ENCODE measurements at regions not wholly inside any gene's neighbourhood (a gene's known extent, or its start where the extent isn't known, plus 50 kb on each side); places are given as distances from the start of the nearest gene placed in this dataset.
"Not testable (repeated sequence)": the region's sequence is repeated elsewhere in the genome, so short reads cannot be mapped to it uniquely, and the experiment has no call there.

DNA sequence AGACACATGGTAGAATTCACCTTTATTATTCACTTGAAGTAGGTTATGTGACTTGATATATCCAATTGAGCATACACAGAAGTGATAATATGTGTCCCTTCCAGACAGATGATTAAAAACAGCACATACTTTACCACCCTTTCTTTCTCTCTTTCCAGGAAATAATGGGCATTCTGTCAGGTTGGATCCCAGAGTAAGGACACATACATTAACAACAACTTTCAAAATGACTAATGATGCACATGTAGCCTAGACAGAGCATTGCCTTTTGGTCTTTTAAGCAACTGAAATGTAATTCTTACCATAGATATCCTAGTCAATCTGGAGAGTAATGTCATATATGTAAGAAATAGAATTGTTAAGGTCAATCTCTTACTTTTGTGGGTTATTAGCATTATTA, 1748.7 kb downstream of the EFNA5 start:
- no peak for DNase-seq (ENCODE audit: low read depth)

DNA sequence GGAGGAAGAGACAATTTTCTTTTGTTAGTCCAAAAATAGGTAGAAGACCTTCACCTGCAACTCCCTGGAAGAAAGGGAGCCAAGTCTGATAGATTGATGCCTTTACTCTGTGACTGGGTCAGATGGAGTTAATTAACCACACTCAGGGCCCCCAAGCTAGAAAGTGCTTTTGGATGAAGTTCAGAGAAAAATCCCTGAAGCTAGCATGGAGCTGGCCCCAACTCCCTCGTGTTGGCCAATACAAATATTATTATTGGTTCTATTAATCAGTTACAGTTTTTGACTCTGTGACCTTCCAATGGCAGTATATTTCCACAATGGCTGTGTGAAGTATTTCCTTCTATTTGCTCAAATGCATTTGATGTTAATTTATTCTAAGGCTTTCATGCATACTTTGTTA, 1753.5 kb downstream of the EFNA5 start:
- DNase-seq (ENCODE audit: low read depth): no peak

DNA sequence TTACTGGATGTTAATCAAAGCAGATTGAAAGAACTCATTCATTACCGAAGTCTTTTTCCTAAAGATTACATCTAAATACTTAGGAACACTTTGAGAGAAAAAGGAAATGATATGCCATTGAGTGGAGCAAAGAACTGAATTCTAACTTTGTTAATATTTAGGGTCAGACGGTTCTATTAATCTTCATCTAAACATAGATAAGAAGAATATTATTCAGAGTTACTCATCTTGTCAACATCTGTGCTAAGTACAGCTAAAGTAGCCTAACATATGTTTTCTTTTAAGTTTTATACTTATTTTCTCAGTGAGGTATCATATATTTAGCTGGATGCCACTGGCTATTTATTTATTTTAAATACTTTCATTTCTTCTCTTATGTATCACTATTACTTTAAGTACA, 1763.7 kb downstream of the EFNA5 start:
- no peak for DNase-seq (ENCODE audit: low read depth)

DNA sequence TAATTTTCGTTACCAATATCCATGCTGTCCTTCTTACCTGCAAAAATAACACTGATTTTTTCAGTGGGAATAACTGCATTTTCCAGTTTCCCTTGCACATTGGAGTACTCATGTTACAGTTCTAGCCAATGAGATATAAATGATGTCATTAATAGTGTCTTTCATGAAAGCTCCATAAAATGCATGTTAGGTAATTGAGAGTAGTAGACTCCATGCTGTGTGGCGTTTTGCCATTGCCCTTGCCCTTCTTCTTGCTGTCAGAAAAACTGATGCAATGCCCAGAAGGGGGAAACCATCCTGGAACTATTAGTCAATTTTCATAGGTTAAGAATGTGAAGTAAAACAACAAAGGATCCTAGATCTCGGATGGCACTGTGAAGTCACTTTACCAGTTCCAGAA, 1765.3 kb downstream of the EFNA5 start:
- no peak for DNase-seq (ENCODE audit: low read depth)

DNA sequence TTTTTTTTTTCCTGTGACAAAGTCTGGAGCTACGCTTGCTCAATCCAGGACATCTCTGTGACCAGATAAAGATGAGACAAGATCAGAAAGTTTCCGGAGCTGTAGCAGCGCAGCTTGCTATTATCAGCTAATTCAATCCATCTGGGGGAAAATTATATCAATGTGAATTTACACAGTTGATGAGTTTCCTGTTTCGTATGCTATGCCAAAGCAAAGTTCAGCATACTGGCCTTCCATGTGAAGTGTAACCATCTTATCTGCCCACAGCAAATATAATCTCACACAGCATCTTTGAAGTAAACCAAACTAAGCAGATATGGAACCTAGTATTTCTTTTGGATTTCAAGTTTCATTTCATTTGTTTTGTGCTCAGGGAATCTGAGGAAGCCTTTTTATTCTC, 1767.7 kb downstream of the EFNA5 start:
- no peak for DNase-seq (ENCODE audit: low read depth)

DNA sequence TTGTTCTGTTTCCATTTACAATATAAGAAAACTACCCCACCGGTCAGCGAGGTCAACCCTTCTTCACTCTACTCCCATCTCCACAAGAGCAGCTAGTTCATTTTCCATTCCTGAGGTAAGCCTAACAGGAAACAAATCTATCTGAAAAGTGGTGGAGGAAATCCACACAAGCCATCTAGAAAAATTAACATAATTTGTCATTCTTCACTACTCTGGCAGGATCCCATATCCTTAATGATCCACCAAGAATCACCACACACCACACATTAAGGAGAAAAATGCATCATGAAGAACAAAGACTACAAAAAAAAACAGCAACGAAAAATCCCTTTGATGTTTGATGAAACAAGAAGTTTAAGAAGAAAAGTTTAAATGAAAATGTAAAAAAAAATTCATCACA, 1771.0 kb downstream of the EFNA5 start:
- DNase-seq (ENCODE audit: low read depth): no peak

DNA sequence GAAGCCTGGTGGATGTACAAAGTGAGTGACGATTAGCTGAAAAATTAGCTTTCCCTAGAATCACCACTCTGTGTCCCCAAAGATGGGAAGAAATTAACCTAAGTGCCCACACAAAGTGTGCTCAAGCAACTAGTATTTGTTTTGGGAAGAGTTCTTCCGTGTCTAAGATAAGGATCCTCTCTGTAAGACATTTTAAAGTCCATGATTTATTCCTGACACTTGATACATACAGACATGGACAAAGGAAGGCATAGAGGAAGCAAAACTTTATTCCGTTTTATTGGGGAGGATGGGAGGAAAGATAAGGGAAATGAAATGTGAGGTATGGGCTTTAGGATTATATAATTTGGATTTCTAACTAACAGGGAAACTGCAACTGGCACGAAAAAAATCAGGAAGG, 1772.6 kb downstream of the EFNA5 start:
- DNase-seq (ENCODE audit: low read depth): no peak

DNA sequence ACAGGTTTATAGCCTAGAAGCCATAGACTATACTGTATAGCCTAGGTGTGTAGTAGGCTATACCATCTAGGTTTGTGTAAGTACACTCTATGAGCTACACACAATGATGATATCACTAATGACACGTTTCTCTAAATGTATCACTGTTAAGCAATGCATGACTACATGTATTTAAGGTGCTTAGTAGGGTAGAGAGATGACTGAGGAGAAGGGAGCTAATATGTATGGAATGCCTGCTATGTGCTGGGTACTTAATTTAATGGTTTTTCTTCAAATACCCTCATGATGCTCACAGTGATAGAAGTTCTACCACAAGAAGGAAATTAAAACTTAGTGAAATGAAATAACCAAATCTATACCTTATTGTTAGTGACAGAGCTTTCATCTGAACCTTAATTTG, 1785.5 kb downstream of the EFNA5 start:
- DNase-seq (ENCODE audit: low read depth): no peak

DNA sequence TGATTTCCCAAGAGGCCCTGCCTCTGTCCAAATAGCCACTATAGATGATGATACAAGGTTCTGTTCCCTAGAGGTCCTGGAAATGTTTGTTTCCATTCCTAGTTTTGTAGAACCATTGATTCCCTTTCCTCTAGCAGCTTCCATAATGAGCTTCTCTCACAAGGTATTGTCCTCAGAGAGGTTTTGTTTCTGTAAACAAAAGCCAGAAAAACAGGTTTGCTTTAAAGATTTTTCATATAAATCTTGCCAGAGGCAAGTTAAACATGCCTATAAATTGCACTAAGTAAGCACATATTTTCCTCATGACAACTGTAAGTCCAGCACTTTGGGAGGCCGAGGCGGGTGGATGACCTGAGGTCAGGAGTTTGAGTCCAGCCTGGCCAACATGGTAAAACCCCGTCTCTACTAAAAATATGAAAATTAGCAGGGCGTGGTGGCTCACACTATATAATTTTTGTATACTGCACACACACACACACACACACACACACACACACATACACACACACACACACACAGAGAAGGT, 1787.7 kb downstream of the EFNA5 start:
- no peak for DNase-seq (ENCODE audit: low read depth)

DNA sequence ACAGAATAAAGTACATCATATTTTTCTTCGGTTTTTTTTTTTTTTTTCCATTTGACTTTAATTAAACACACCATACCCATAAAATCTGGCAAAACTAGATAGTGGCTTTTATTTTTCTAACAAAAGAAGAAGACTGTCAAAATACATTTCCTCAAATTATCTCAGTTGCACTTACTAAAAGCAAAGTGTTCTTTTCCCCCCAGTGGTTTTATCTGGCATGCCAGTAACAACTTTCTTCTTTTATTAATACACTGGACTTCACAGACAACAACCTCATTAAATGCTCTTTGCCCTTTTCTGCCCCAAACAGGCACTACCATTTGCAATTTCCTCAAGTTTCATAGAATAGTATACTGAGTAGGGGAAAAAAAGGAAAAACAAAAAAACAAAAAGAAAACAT, 1792.3 kb downstream of the EFNA5 start:
- no peak for DNase-seq (ENCODE audit: low read depth)

DNA sequence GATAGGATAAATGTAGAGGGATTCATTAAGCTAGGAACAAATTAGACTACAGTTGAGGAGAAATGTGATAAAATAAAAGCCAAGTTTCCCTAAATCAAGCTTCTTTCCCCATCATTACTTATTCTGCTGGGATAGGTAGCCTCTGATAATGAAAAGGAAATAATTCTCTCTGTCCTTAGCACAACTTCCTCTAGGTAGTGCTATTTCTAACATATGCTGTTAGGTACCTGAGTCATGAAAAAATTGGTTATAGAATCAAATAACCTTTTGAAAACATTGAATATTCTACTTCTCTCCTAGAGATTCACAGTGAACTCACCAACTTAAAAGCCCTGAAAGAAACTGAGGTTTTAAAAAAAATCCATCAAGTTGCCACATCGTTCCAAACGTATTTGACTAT, 1793.1 kb downstream of the EFNA5 start:
- no peak for DNase-seq (ENCODE audit: low read depth)

DNA sequence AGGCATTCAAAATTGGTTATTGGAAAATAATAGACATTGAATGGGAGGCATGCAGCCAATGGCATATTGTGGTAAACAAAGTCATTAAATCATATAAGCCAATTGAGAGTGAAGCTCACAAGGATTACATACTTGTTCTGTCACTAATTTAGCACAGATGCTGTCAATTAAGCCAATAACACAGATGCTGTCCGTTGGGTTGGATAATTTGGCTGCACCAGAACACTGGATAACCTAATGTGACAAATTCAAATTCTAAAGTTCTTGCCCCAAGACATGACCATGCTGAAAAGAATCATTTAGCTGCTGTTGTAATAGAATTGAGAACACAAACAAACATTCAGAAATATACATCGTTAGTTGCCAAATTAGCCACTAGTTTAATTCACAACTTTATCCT, 1796.4 kb downstream of the EFNA5 start:
- no peak for DNase-seq (ENCODE audit: low read depth)

DNA sequence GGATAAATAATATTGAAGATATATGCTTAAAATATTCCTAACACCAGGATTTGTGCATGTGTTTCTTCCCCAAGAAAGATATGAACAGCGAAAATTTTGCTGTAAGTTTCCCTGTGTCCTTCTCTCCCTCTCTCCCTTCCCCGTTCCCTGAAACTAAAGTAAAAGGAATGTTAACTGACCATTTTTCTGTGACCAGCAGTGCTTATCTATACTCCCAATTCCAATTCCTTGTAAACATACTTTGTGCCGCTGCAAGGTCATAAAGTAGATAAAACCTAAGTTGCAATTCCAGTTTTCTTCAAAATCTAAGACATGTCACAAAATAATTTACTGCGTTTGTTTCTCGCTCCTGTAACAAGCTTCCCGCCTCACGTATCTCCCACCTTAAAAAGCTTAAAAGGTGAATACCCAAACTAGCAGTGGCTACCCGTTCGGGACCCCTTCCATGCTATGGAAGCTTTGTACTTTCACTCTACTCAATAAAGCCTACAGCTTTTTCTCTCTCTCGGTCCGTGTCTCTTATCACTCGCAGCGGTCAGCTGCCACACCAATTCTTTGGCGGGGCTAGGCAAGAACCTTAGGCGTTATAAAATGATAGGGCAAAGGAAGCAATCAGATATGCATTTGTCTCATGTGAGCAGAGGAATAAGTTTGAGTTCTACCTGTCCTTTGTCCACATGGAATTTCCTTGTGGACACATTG, 1798.0 kb downstream of the EFNA5 start:
- no peak for DNase-seq (ENCODE audit: low read depth)

DNA sequence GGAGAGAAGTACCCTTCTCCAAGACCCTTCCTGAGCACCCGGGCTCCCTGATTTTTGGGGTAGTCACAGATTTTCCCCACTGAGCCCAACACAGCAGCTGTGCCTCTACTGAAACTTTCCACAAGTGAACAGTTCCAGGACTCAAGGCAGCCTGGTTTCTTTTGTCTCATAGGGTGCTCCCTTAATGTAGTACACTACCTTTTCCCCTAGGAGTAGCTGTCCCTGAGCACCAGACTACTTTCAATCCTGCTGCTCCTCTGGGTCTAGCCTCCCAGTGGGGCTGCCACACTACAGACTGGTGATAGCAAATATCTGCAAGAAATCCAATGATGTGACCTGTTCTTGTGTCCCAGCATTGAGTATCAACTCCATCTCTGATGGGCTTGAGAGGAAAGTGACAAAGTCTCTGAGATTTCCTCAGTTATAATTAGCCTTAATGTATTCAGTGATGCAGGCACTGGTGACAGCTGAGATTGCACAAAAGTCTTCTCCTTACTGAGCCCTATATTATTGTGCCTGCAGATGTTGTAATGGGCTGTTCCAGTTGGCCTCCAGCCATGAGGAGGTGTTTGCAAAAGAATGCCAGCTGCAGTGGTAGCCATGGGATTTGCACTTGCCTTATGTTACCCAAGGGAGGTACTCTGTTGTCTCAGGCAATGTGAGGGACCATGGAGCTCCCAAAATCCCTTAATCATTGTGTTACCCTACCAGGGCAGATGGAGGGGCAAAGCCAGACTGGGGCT, 1802.5 kb downstream of the EFNA5 start:
- DNase-seq (ENCODE audit: low read depth): no peak

DNA sequence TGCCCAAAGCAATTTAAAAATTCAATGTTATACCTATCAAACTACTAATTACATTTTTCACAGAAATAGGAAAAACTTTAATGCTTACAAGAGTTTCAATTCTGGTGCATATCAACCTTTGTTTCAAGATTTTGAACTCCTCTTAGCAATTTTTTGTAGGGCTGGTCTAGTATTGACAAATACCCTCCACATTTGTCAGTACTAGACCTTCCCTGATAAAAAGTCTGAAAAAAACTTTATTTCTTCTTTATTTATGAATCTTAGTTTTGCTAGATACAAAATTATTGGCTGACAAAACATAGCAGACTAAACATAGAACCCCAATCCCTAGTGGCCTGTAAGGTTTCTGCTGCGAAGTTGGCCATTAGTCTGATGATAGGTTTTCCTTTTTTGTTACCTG, 1804.9 kb downstream of the EFNA5 start:
- DNase-seq (ENCODE audit: low read depth): no peak

DNA sequence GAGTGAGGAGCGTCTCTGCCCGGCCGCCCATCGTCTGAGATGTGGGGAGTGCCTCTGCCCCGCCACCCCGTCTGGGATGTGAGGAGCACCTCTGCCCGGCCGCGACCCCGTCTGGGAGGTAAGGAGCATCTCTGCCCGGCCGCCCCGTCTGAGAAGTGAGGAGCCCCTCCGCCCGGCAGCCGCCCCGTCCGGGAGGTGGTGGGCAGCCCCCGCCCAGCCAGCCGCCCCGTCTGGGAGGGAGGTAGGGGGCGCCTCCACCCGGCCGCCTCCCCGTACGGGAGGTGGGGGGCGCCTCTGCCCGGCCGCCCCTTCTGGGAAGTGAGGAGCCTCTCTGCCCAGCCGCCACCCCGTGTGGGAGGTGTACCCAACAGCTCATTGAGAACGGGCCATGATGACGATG, 1811.4 kb downstream of the EFNA5 start:
- DNase-seq (ENCODE audit: low read depth): not testable (repeated sequence)

DNA sequence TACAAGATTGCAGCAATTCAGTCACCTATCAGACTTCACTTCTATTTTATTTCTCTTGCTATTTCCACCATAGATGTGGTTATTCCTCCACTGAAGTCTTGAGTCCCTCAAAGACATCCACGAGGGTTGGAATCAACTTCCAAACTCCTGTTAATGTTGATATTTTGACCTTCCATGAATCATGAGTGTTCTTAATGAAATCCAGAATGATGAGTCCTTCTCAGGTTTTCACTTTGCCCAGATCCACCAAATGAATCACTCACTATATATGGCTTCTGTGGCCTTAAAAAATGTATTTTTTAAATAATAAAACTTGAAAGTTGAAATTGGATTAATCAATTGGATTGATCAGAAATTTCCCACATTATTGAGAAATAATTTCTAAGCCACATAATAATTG, 1821.0 kb downstream of the EFNA5 start:
- no peak for DNase-seq (ENCODE audit: low read depth)

DNA sequence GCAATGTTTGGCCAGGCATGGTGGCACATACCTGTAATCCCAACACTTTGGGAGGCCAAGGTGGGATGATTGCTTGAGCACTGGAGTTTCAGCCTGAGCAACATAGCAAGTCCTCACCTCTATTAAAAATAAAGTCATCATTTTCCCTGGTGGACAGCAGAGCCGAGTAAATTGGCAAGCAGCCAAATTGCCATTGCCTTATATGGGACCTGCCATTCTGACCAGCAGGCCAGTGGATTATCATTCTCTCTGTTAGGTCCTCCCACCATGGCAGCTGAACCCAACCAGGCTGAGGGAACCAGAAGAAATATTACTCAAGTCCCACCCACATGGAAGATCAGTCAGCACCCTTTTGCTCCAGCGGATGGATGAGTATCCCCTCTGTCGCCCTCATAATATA, 1829.9 kb downstream of the EFNA5 start:
- no peak for DNase-seq (ENCODE audit: low read depth)

DNA sequence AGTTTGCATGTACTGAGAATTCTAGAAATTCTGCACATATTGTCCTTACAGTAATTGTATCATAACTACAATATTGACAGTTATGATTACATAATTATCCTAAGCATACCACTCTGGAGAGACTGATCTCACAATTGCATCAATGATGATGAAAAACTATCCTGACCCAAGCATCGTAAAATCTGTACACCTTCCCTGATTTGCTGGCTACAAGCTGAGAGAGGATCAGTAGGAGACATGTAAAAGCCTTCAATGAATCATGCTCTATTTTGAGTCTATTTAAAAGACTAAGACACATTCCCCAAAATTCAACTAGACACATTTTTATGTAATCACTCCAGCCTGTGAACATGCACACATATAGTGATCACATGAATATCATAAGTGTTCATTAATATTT, 1833.8 kb downstream of the EFNA5 start:
- DNase-seq (ENCODE audit: low read depth): peak; percentile 24

DNA sequence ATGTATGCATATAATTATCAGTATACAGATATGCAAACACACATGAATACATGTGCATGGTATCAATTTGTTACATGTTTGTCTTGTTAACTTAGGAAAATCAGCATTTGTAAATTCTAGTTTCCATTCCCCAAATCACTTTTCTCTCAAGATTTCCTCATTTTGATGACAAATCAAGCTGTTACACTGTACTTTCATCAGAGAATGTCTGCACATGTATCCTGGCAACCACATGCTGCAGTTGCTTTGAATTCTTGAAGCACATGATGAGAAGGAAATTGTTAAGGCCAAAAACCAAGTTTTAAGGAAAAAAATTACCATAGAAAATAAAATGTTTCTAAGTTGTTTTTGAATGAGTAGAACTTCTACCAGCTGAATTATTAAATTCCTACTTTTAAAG, 1834.5 kb downstream of the EFNA5 start:
- DNase-seq (ENCODE audit: low read depth): peak; percentile 87

DNA sequence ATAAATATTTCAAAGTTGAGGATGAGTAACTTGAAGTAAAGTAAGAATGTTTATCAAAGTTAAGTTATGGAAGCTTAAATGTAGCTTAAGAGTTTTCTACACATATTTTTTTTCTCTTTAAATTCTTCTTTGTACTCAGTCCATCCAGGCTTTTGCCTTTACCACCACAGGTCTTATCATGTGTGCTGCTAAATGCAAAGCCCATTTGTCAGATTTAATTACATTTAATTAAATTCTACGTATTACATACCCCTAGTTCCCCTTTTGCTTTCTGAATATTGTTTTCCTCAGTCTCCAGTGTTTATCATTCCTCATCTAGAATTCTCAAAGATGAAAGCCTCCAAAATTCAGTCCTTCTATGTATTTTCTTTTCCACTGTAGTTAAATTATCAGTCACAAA, 1841.9 kb downstream of the EFNA5 start:
- no peak for DNase-seq (ENCODE audit: low read depth)

DNA sequence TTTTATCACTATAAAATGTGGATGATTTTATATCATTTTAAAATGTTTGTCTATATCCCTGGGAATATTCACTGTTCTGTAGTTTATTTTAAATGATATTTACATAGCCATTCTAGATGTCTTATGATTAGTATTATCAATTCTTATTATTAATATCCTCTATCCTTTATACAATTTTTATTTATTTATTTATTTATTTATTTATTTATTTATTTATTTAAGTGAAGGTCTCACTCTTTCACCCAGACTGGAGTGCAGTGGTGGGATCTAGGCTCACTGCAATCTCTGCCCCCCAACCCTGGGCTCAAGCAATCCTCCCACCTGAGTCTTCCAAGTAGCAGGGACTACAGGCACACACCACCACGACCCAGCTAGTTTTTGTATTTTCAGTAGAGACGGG, 1848.9 kb downstream of the EFNA5 start:
- no peak for DNase-seq (ENCODE audit: low read depth)

DNA sequence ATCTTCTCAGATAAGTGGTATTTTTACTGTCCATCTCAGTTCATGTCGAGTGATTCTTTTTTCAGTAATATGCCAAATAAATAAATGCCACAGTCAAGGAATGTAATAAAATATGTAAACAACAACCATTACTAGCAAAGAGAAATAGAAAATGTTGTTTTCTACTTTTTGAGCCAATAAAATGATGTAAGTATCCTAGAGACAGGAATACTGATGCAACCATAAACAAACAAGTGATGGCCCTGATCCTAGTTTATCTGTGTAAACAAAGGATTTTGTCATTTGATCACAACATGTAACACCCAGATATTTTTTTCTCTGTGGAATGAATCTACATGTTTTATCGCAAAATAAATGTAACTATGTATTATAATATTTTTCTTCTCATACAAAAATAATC, 1852.8 kb downstream of the EFNA5 start:
- DNase-seq (ENCODE audit: low read depth): no peak

DNA sequence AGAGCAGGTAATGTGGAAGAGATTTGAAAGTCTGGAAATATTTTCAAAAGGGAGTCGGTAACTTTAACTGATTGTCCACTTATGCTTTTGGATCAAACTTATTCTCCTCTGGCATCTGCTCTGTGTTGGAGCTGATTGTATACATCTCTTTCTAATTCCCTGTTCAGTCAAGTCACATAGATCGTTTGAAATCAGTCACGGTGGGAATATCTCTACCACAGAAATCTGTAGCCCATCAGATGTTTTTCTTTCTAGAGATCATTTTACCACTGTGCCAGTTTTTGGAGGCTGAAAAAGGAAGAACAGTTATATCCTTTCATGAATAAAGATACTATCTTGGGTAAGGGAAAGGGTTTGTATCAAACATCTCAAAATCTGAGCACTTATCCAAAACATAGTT, 1853.3 kb downstream of the EFNA5 start:
- DNase-seq (ENCODE audit: low read depth): no peak

Measured in stromal cell of bone marrow (primary cell).